ENCODE measurements at regions not wholly inside any gene's neighbourhood (a gene's known extent, or its start where the extent isn't known, plus 50 kb on each side); places are given as distances from the start of the nearest gene placed in this dataset.

DNA sequence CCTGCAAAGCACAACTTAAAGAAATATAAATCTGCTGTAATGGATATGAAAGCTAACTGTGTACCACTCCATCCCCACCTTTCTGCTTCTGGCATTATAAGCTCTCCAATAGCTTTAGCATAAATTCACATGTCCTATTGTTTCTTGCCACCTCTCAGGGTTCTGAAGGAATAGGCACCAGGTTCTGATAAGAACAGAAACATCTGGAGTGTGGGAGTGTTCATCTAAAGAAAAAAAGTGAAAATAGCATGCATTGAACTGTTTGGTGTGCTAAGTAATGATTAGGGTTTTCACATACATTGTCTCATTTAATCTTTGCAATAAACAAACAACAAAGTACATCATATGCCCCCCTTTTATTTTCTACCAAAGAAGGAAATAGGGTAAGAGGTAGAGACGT is 72.3 kb downstream of the FAM76B start:
- Histone ChIP-seq H3K4me1 (ENCODE audit: control insufficient read depth in 1 of 2, insufficient read depth in 1 of 2, low read depth in 1 of 2, low read length in 1 of 2) (no peaks in the 10 kb centered on the region), H3K36me3 (no peaks in the 10 kb centered on the region), H3K4me3 (ENCODE audit: low read depth in 1 of 2, low read length in 1 of 2) (no peak overlapping the region), H3K27ac (no peak overlapping the region), H3K27me3 (no peaks in the 10 kb centered on the region), H3K9me3 (no peaks in the 10 kb centered on the region)
- TF ChIP-seq, protein P1, sequence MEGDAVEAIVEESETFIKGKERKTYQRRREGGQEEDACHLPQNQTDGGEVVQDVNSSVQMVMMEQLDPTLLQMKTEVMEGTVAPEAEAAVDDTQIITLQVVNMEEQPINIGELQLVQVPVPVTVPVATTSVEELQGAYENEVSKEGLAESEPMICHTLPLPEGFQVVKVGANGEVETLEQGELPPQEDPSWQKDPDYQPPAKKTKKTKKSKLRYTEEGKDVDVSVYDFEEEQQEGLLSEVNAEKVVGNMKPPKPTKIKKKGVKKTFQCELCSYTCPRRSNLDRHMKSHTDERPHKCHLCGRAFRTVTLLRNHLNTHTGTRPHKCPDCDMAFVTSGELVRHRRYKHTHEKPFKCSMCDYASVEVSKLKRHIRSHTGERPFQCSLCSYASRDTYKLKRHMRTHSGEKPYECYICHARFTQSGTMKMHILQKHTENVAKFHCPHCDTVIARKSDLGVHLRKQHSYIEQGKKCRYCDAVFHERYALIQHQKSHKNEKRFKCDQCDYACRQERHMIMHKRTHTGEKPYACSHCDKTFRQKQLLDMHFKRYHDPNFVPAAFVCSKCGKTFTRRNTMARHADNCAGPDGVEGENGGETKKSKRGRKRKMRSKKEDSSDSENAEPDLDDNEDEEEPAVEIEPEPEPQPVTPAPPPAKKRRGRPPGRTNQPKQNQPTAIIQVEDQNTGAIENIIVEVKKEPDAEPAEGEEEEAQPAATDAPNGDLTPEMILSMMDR (IDR thresholded peaks at IDR 0.05), result no peak

DNA sequence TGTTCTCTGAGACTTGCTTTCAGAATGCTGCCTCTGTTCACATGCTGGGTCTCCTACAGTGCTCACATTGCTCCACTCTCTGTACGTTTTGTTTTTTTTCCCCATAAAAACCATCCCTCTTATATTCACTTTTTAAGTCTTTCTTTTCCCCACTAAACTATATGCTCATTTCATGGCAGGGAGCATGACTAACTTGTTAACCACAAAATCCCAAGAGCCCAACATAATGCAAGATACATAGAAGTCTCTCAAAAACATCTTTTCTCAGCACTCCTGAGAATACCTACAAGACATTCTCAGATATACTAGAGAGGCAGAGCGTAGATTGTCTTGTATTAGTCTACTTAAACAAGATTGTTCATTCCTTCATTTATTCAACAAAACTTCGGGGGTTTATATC is 73.3 kb downstream of the FAM76B start:
- Histone ChIP-seq H3K36me3 (no peaks in the 10 kb centered on the region), H3K4me1 (ENCODE audit: control insufficient read depth in 1 of 2, insufficient read depth in 1 of 2, low read depth in 1 of 2, low read length in 1 of 2) (no peaks in the 10 kb centered on the region), H3K9me3 (no peaks in the 10 kb centered on the region), H3K4me3 (ENCODE audit: low read depth in 1 of 2, low read length in 1 of 2) (no peak overlapping the region), H3K27ac (no peak overlapping the region), H3K27me3 (no peaks in the 10 kb centered on the region)
- TF ChIP-seq, protein P1 (IDR thresholded peaks at IDR 0.05), result no peak

DNA sequence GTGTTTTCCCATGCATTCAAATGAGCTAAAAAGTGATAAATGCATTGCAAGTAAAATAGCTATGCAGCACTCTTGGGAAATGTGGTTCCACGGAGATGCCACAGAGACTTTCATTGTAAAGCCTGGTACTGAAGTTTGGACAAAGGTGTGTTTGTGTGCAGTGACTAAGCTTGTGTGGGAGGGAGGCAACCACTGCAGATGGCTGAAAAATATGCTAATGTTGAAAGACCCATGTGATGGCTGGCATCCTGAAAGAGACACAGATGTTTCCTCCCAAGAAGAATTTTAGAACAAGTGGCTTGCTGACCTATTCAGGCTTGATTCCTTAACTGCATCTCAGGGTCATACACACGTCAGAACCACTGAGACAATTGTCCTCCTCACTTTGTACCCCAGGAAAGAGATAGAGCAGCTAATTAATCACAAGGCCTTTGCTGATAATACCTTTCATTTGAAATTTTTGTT is 73.8 kb downstream of the FAM76B start:
- no peaks in the 10 kb centered on the region for H3K4me1 ChIP-seq (ENCODE audit: control insufficient read depth in 1 of 2, insufficient read depth in 1 of 2, low read depth in 1 of 2, low read length in 1 of 2)
- no peak overlapping the region for H3K27ac ChIP-seq
- H3K9me3 ChIP-seq, result no peaks in the 10 kb centered on the region
- no peaks in the 10 kb centered on the region for H3K27me3 ChIP-seq
- H3K36me3 ChIP-seq, result no peaks in the 10 kb centered on the region
- H3K4me3 ChIP-seq (ENCODE audit: low read depth in 1 of 2, low read length in 1 of 2), result no peak overlapping the region
- TF ChIP-seq, protein P1 (IDR thresholded peaks at IDR 0.05), result no peak

DNA sequence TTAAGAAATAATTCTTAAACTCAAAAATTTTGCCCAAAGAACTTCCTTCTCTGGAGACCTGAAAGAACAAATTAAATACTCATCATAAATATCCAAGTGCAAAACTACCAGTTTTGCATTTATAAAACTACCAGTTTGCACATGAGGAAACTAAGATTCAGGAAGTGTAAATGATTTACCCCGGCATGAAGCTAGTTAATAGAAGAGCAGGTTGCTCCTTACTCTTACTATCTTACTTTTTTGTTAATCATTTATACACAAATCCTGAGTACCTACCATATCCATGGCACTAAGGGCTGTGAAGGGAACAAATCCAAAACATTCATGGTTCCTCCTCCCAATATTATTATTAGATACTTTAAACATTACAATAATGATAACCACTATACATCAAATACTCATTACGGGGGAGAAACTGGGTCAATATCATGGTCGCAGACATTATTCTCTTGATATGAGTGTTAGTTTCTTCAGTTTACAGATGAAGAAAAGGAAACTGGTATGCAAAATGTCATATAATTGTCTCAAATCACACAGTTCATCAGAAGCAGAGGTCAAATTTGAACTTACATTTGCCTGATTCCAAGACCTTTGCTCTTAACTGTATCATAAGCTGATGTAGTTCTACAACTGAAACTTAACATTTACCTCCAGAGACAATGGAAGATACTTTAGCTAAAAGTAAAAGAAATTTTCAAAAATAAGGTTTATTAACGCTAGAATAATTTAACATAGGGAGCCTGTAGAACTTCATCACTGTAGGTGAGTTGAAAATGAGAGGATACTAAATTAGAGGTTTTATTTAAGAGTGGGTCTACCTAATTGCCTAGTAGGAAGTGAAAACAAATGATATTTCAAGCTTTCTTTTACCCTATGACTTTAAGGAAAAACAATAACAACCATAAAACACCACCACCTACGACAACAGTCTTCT is 74.5 kb downstream of the FAM76B start:
- H3K9me3 ChIP-seq, result no peaks in the 10 kb centered on the region
- H3K27ac ChIP-seq, result no peak overlapping the region
- H3K27me3 ChIP-seq, result no peaks in the 10 kb centered on the region
- H3K36me3 ChIP-seq, result no peaks in the 10 kb centered on the region
- TF ChIP-seq, protein P1 (IDR thresholded peaks at IDR 0.05), result no peak
- H3K4me1 ChIP-seq (ENCODE audit: control insufficient read depth in 1 of 2, insufficient read depth in 1 of 2, low read depth in 1 of 2, low read length in 1 of 2), result no peaks in the 10 kb centered on the region
- no peak overlapping the region for H3K4me3 ChIP-seq (ENCODE audit: low read depth in 1 of 2, low read length in 1 of 2)

DNA sequence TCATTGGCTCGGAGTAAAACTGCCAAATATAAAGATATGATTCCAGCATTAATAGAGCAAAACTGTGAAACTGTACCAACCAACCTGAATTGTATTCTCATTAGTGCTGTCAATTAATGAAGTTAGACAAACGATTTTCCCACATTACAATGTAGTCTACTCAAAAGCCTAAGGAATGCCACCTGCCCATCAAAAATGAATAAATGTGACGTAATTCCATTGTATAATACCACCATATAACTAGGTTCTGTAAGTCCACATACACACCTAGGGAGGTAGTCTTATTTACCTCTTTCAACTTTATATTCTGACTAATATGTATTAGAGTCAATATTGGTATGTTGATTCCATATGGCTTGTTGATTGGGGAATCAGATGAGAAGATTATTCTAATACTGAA is 76.2 kb downstream of the FAM76B start:
- TF ChIP-seq, protein P1 (IDR thresholded peaks at IDR 0.05), result no peak
- H3K4me3 ChIP-seq (ENCODE audit: low read depth in 1 of 2, low read length in 1 of 2), result no peak overlapping the region
- H3K36me3 ChIP-seq, result no peaks in the 10 kb centered on the region
- no peaks in the 10 kb centered on the region for H3K9me3 ChIP-seq
- H3K4me1 ChIP-seq (ENCODE audit: control insufficient read depth in 1 of 2, insufficient read depth in 1 of 2, low read depth in 1 of 2, low read length in 1 of 2), result no peaks in the 10 kb centered on the region
- no peaks in the 10 kb centered on the region for H3K27me3 ChIP-seq
- H3K27ac ChIP-seq, result no peak overlapping the region
